ENCODE measurements at regions not wholly inside any gene's neighbourhood (a gene's known extent, or its start where the extent isn't known, plus 50 kb on each side); places are given as distances from the start of the nearest gene placed in this dataset.

DNA sequence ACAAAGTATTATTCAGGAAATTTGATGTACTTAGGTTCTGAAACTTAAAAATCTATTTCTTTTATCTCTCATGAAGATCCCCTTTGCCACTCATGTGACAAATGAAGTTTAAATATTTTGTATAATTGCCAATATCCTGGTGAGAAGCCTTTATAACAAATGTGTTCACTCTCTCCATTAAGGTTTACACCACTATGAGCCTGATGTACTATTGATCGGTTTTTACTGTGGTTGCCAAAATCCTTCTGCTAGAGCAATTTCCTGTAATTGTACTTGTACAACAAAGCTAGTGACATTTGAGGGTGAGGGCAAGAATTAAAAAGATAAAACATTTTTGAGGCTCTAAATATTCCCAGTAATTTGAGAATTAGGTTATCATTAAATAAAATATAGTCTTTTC is 222.3 kb upstream of the CDH19 start:
- TF ChIP-seq RXRA (IDR thresholded peaks at IDR 0.05) (no peak), YY1 (IDR thresholded peaks at IDR 0.05) (no peak), HNF4A (conservative IDR thresholded peaks at IDR 0.05) (peak in 1 of 2 donors; percentile 19), HNF4G (IDR thresholded peaks at IDR 0.05) (no peak), GABPA (IDR thresholded peaks at IDR 0.05 in 1 of 2, conservative IDR thresholded peaks at IDR 0.05 in 1 of 2) (no peak), JUND (IDR thresholded peaks at IDR 0.05) (no peak), TAF1 (conservative IDR thresholded peaks at IDR 0.05) (no peak), FOXA1 (IDR thresholded peaks at IDR 0.05) (no peak), EGR1 (IDR thresholded peaks at IDR 0.05; ENCODE audit: low read depth in 2 of 2) (no peak), RAD21 (IDR thresholded peaks at IDR 0.05) (peak in 1 of 2 donors; percentile 10), SP1 (IDR thresholded peaks at IDR 0.05) (no peak), FOXA2 (IDR thresholded peaks at IDR 0.05) (no peak), NR2F2 (IDR thresholded peaks at IDR 0.05) (no peak)
- TF ChIP-seq, protein P1, sequence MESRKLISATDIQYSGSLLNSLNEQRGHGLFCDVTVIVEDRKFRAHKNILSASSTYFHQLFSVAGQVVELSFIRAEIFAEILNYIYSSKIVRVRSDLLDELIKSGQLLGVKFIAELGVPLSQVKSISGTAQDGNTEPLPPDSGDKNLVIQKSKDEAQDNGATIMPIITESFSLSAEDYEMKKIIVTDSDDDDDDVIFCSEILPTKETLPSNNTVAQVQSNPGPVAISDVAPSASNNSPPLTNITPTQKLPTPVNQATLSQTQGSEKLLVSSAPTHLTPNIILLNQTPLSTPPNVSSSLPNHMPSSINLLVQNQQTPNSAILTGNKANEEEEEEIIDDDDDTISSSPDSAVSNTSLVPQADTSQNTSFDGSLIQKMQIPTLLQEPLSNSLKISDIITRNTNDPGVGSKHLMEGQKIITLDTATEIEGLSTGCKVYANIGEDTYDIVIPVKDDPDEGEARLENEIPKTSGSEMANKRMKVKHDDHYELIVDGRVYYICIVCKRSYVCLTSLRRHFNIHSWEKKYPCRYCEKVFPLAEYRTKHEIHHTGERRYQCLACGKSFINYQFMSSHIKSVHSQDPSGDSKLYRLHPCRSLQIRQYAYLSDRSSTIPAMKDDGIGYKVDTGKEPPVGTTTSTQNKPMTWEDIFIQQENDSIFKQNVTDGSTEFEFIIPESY (IDR thresholded peaks at IDR 0.05), result no peak
- TF ChIP-seq, protein P2, sequence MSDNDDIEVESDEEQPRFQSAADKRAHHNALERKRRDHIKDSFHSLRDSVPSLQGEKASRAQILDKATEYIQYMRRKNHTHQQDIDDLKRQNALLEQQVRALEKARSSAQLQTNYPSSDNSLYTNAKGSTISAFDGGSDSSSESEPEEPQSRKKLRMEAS (IDR thresholded peaks at IDR 0.05), result no peak
- TF ChIP-seq, protein P3, sequence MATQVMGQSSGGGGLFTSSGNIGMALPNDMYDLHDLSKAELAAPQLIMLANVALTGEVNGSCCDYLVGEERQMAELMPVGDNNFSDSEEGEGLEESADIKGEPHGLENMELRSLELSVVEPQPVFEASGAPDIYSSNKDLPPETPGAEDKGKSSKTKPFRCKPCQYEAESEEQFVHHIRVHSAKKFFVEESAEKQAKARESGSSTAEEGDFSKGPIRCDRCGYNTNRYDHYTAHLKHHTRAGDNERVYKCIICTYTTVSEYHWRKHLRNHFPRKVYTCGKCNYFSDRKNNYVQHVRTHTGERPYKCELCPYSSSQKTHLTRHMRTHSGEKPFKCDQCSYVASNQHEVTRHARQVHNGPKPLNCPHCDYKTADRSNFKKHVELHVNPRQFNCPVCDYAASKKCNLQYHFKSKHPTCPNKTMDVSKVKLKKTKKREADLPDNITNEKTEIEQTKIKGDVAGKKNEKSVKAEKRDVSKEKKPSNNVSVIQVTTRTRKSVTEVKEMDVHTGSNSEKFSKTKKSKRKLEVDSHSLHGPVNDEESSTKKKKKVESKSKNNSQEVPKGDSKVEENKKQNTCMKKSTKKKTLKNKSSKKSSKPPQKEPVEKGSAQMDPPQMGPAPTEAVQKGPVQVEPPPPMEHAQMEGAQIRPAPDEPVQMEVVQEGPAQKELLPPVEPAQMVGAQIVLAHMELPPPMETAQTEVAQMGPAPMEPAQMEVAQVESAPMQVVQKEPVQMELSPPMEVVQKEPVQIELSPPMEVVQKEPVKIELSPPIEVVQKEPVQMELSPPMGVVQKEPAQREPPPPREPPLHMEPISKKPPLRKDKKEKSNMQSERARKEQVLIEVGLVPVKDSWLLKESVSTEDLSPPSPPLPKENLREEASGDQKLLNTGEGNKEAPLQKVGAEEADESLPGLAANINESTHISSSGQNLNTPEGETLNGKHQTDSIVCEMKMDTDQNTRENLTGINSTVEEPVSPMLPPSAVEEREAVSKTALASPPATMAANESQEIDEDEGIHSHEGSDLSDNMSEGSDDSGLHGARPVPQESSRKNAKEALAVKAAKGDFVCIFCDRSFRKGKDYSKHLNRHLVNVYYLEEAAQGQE (IDR thresholded peaks at IDR 0.05), result no peak
- TF ChIP-seq, protein P4, sequence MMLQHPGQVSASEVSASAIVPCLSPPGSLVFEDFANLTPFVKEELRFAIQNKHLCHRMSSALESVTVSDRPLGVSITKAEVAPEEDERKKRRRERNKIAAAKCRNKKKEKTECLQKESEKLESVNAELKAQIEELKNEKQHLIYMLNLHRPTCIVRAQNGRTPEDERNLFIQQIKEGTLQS (IDR thresholded peaks at IDR 0.05), result no peak
- TF ChIP-seq, protein P5, sequence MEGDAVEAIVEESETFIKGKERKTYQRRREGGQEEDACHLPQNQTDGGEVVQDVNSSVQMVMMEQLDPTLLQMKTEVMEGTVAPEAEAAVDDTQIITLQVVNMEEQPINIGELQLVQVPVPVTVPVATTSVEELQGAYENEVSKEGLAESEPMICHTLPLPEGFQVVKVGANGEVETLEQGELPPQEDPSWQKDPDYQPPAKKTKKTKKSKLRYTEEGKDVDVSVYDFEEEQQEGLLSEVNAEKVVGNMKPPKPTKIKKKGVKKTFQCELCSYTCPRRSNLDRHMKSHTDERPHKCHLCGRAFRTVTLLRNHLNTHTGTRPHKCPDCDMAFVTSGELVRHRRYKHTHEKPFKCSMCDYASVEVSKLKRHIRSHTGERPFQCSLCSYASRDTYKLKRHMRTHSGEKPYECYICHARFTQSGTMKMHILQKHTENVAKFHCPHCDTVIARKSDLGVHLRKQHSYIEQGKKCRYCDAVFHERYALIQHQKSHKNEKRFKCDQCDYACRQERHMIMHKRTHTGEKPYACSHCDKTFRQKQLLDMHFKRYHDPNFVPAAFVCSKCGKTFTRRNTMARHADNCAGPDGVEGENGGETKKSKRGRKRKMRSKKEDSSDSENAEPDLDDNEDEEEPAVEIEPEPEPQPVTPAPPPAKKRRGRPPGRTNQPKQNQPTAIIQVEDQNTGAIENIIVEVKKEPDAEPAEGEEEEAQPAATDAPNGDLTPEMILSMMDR (IDR thresholded peaks at IDR 0.05; ENCODE audit: low read depth, low read length, missing input control), result no peak
- DNase-seq (ENCODE audit: low spot score), result no peak
- Histone ChIP-seq H3K9me3 (ENCODE audit: control insufficient read depth in 4 of 4, low read length in 3 of 4) (no peaks in the 10 kb centered on the region), H3K27ac (ENCODE audit: low read depth in 1 of 2, low read length in 2 of 2) (no peak overlapping the region), H3K4me3 (ENCODE audit: low read depth in 1 of 3, low read length in 3 of 3) (no peak overlapping the region), H3K36me3 (ENCODE audit: control insufficient read depth in 4 of 4, insufficient read depth in 3 of 4, low read depth in 1 of 4, low read length in 3 of 4) (no peaks in the 10 kb centered on the region), H3K9ac (ENCODE audit: low read depth in 1 of 2, low read length in 2 of 2) (no peak overlapping the region), H3K27me3 (ENCODE audit: control insufficient read depth in 4 of 4, insufficient read depth in 4 of 4, low read length in 3 of 4) (no peaks in the 10 kb centered on the region), H3K4me1 (ENCODE audit: control insufficient read depth in 4 of 4, insufficient read depth in 4 of 4, low read length in 3 of 4) (peaks cover 0 to 2% (median 0%) of the 10 kb centered on the region in 4 donors)
- 37% methylated on average over 1 of the region's 1 CpG for WGBS

Data from liver (tissue), 8 donors.